ENCODE measurements at regions not wholly inside any gene's neighbourhood (a gene's known extent, or its start where the extent isn't known, plus 50 kb on each side); places are given as distances from the start of the nearest gene placed in this dataset.

DNA sequence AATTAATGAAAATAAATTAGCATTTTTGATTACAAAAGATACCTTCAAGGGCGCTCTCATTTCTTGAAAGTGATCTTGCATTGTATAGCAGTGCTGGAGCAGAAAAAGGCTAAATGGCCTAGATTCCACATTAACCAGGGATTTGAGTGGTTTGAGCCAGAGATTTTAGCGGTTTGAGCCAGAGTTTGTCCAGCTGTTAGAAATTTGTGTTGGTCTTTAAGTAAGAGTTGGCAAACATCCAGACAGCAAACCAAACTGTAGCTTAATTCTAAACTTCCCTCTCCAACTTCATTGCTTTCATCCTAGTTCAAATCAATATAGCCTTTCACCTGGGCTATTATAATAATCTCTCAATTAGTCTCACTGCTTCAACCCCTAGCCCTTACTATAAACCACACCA is 351.7 kb downstream of the IGSF11 start (continued):
- TF ChIP-seq E2F6 (IDR thresholded peaks at IDR 0.05) (no peak), CBX5 (IDR thresholded peaks at IDR 0.05; ENCODE audit: low read depth, low read length) (no peak)
